SK-N-SH (cell line): ENCODE measurements at regions not wholly inside any gene's neighbourhood (a gene's known extent, or its start where the extent isn't known, plus 50 kb on each side); places are given as distances from the start of the nearest gene placed in this dataset.

Source experiments
- CTCF ChIA-PET: fragments of 300-600, 350-600 bp; formaldehyde crosslinking; extraction: SDS; loops from one replicate; lab custom pipeline; 2021; lab: Yijun Ruan, JAX
- POLR2A ChIA-PET: fragments of 350-600 bp; sonication (Branson Sonifier 250); formaldehyde crosslinking; extraction: SDS; loops from one replicate; lab custom pipeline; 2020; ENCODE audit warnings: antibody characterized with exemption, inconsistent platforms; lab: Yijun Ruan, JAX
- DNase-seq: peaks from one replicate; pipeline ENCODE4 v3.0.0; 2012
- H2AFZ ChIP-seq: fragments of 200-600 bp; sonication (generic); 2 replicates; pipeline ENCODE4 v1.8.1; 2016; ENCODE audit warnings: antibody characterized with exemption, mild to moderate bottlenecking, low read depth
- H3F3A ChIP-seq: fragments of 200-600 bp; sonication (generic); replicated peaks from 2 replicates; pipeline ENCODE3; 2016; ENCODE audit warnings: antibody characterized with exemption, mild to moderate bottlenecking; ENCODE audit not compliant: insufficient read depth
- H3K27ac ChIP-seq, 2 experiments: fragments of 200-500 bp in 1 of 2; fragments of 200-600 bp in 1 of 2; sonication (Bioruptor generic) in 1 of 2; sonication (generic), shearing (Covaris generic) in 1 of 2; 2 replicates each; pipeline versions ENCODE4 v1.5.1 to v1.6.1; 2014 to 2016; ENCODE audit warnings: low read depth in 2 of 2, inconsistent platforms in 1 of 2, low read length in 1 of 2, mild to moderate bottlenecking in 1 of 2, mixed read lengths in 1 of 2
- H3K27me3 ChIP-seq: fragments of 200-600 bp; sonication (generic), shearing (Covaris generic); 2 replicates; pipeline ENCODE4 v1.6.1; 2016; ENCODE audit warnings: mixed run types; ENCODE audit not compliant: insufficient read depth
- H3K36me3 ChIP-seq, 2 experiments: fragments of 200-500 bp in 1 of 2; fragments of 200-600 bp in 1 of 2; sonication (Bioruptor generic) in 1 of 2; sonication (generic) in 1 of 2; replicated peaks in 1 of 2; 2 replicates each; pipeline versions ENCODE3 to v1.5.1; 2014 to 2016; ENCODE audit warnings: low read length in 1 of 2, mild to moderate bottlenecking in 1 of 2; ENCODE audit not compliant: insufficient read depth in 2 of 2, control insufficient read depth in 1 of 2
- H3K4me1 ChIP-seq, 2 experiments: fragments of 200-500 bp in 1 of 2; fragments of 200-600 bp in 1 of 2; sonication (Bioruptor generic) in 1 of 2; sonication (generic), shearing (Covaris generic) in 1 of 2; 2 replicates each; pipeline versions ENCODE4 v1.5.1 to v1.6.1; 2014 to 2016; ENCODE audit warnings: low read depth in 1 of 2, low read length in 1 of 2, mixed run types in 1 of 2; ENCODE audit not compliant: insufficient read depth in 2 of 2, control insufficient read depth in 1 of 2
- H3K4me2 ChIP-seq: fragments of 200-600 bp; sonication (generic), shearing (Covaris generic); 2 replicates; pipeline ENCODE4 v1.6.1; 2017; ENCODE audit warnings: mixed run types
- H3K4me3 ChIP-seq, 2 experiments: fragments of 200-500 bp in 1 of 2; fragments of 200-600 bp in 1 of 2; sonication (Bioruptor generic) in 1 of 2; sonication (generic), shearing (Covaris generic) in 1 of 2; 2 replicates each; pipeline versions ENCODE4 v1.5.1 to v1.8.1; 2014 to 2016; ENCODE audit warnings: low read depth in 2 of 2, inconsistent platforms in 1 of 2, low read length in 1 of 2, mild to moderate bottlenecking in 1 of 2, mixed read lengths in 1 of 2, moderate library complexity in 1 of 2
- H3K79me2 ChIP-seq: fragments of 200-600 bp; sonication (generic); 2 replicates; pipeline ENCODE4 v1.8.1; 2017; ENCODE audit warnings: mild to moderate bottlenecking; ENCODE audit not compliant: insufficient read depth
- H3K9ac ChIP-seq: fragments of 200-600 bp; sonication (generic); 2 replicates; pipeline ENCODE4 v1.6.1; 2017; ENCODE audit warnings: mixed run types
- H3K9me2 ChIP-seq: fragments of 200-600 bp; sonication (generic); 2 replicates; pipeline ENCODE4 v1.6.1; 2017; ENCODE audit warnings: mixed run types
- H3K9me3 ChIP-seq: fragments of 200-600 bp; sonication (generic); 2 replicates; pipeline ENCODE4 v1.6.1; 2017; ENCODE audit warnings: mixed run types, mild to moderate bottlenecking, moderate library complexity
- H4K20me1 ChIP-seq: fragments of 200-600 bp; sonication (generic); 2 replicates; pipeline ENCODE4 v1.6.1; 2017; ENCODE audit warnings: mild to moderate bottlenecking, mixed run types; ENCODE audit not compliant: insufficient read depth
- CTCF ChIP-seq: fragments of 200-600 bp; sonication (generic); IDR thresholded peaks from 2 replicates; pipeline ENCODE4 v1.6.1; 2017; ENCODE audit warnings: antibody characterized with exemption, mild to moderate bottlenecking, moderate library complexity
- EZH2phosphoT487 ChIP-seq: fragments of 200-600 bp; sonication (generic); IDR thresholded peaks from 2 replicates; pipeline ENCODE4 v1.6.1; 2017; ENCODE audit warnings: low read depth, mixed run types, mild to moderate bottlenecking, antibody characterized with exemption, moderate library complexity, borderline replicate concordance
- FOXJ3 ChIP-seq: sonication (generic); formaldehyde crosslinking; IDR thresholded peaks from 2 replicates; pipeline ENCODE4 v1.5.1; 2020; ENCODE audit warnings: mild to moderate bottlenecking, missing genetic modification reagents
- FOXM1 ChIP-seq: IDR thresholded peaks from 2 replicates; pipeline ENCODE4 v1.4.0; 2012; ENCODE audit warnings: low read depth, mild to moderate bottlenecking
- GABPA ChIP-seq: IDR thresholded peaks from 2 replicates; pipeline ENCODE4 v1.4.0; 2012; ENCODE audit warnings: low read depth, mild to moderate bottlenecking
- IRF3 ChIP-seq: fragments of 150-350 bp; IDR thresholded peaks from 2 replicates; pipeline ENCODE4 v1.6.1; 2016; ENCODE audit warnings: mild to moderate bottlenecking, low read depth, low read length
- MEF2A ChIP-seq: IDR thresholded peaks from 2 replicates; pipeline ENCODE4 v1.4.0; 2012; ENCODE audit warnings: low read depth, borderline replicate concordance
- MXI1 ChIP-seq: IDR thresholded peaks from 2 replicates; pipeline ENCODE4 v1.6.1; 2012; ENCODE audit warnings: mild to moderate bottlenecking, low read depth, low read length, improper control_type of control experiment
- NFIC ChIP-seq: IDR thresholded peaks from 2 replicates; pipeline ENCODE4 v1.4.0; 2012; ENCODE audit warnings: borderline replicate concordance
- NRF1 ChIP-seq: IDR thresholded peaks from 2 replicates; pipeline ENCODE4 v1.6.1; 2012; ENCODE audit warnings: low read depth, mild to moderate bottlenecking, low read length
- RCOR1 ChIP-seq: fragments of 150-350 bp; IDR thresholded peaks from 2 replicates; pipeline ENCODE4 v1.6.1; 2017; ENCODE audit warnings: antibody characterized with exemption, low read length
- REST ChIP-seq: IDR thresholded peaks from 2 replicates; pipeline ENCODE4 v1.6.1; 2012; ENCODE audit warnings: mild to moderate bottlenecking, low read depth, low read length, moderate library complexity
- RFX5 ChIP-seq: IDR thresholded peaks from 2 replicates; pipeline ENCODE4 v1.6.1; 2012; ENCODE audit warnings: mild to moderate bottlenecking, improper control_type of control experiment, low read length
- RXRA ChIP-seq: IDR thresholded peaks from 2 replicates; pipeline ENCODE4 v1.4.0; 2012; ENCODE audit warnings: low read depth, mild to moderate bottlenecking, borderline replicate concordance
- SMC3 ChIP-seq: IDR thresholded peaks from 2 replicates; pipeline ENCODE4 v1.6.1; 2012; ENCODE audit warnings: low read depth, low read length, improper control_type of control experiment
- TAF1 ChIP-seq: IDR thresholded peaks from 2 replicates; pipeline ENCODE4 v1.6.1; 2012; ENCODE audit warnings: low read depth, mild to moderate bottlenecking, low read length, moderate library complexity, borderline replicate concordance
- TEAD4 ChIP-seq: IDR thresholded peaks from 2 replicates; pipeline ENCODE4 v1.4.0; 2012; ENCODE audit warnings: mild to moderate bottlenecking, borderline replicate concordance; ENCODE audit not compliant: insufficient read depth
- USF1 ChIP-seq: IDR thresholded peaks from 2 replicates; pipeline ENCODE4 v1.4.0; 2012; ENCODE audit warnings: low read depth, borderline replicate concordance
- WGBS: methylation state at CpG from one replicate; pipeline ENCODE4 v1.1.6; 2017; ENCODE audit warnings: low lambda C conversion rate; 5-methylcytosine and 5-hydroxymethylcytosine counted together

- Histone ChIP-seq H3K9ac (no peak overlapping the region), H2AFZ (no peak overlapping the region), H3F3A (no peaks in the 10 kb centered on the region), H4K20me1 (no peaks in the 10 kb centered on the region), H3K4me2 (no peak overlapping the region), H3K4me1 (no peaks in the 10 kb centered on the region), H3K79me2 (no peaks in the 10 kb centered on the region), H3K27me3 (no peaks in the 10 kb centered on the region), H3K9me2 (no peaks in the 10 kb centered on the region), H3K4me3 (no peak overlapping the region), H3K9me3 (no peaks in the 10 kb centered on the region), H3K36me3 (no peaks in the 10 kb centered on the region), H3K27ac (no peak overlapping the region)
- TF ChIP-seq EZH2phosphoT487, result no peak
- no peak for TF ChIP-seq USF1
- no peak for TF ChIP-seq TEAD4
- TF ChIP-seq IRF3, result no peak
- TF ChIP-seq FOXM1, result no peak
- TF ChIP-seq GABPA, result no peak
- no peak for TF ChIP-seq RCOR1
- no peak for TF ChIP-seq RFX5
- no peak for TF ChIP-seq RXRA
- CTCF ChIA-PET, result interaction anchor here (0.8 kb wide), 1 partner anchor 16 kb away, joined by 3 read pairs; no protein-coding TSS in a partner anchor
- POLR2A ChIA-PET, result no interaction called here
- WGBS, result 75% methylated on average over 1 of the region's 1 CpG
- DNase-seq, result no peak
Measured at GRCh38 chr2:59569124-59569523, 984.3 kb downstream of the BCL11A start.

GRCh38 chr2:59568461-59568860 lies 985.0 kb downstream of the BCL11A start:
- CTCF ChIA-PET, result no interaction called here
- Histone ChIP-seq H3K4me2 (no peak overlapping the region), H2AFZ (no peak overlapping the region), H3K4me3 (no peak overlapping the region), H3K79me2 (no peaks in the 10 kb centered on the region), H4K20me1 (no peaks in the 10 kb centered on the region), H3K4me1 (no peaks in the 10 kb centered on the region), H3K27ac (no peak overlapping the region), H3F3A (no peaks in the 10 kb centered on the region), H3K9me3 (no peaks in the 10 kb centered on the region), H3K36me3 (no peaks in the 10 kb centered on the region), H3K9ac (no peak overlapping the region), H3K27me3 (no peaks in the 10 kb centered on the region), H3K9me2 (no peaks in the 10 kb centered on the region)
- POLR2A ChIA-PET, result no interaction called here
- DNase-seq, result no peak
- 25% methylated on average over 3 of the region's 3 CpGs for WGBS
- TF ChIP-seq USF1 (no peak), NRF1 (no peak), RFX5 (no peak), MEF2A (no peak), IRF3 (no peak), FOXJ3 (no peak), TEAD4 (no peak), SMC3 (no peak), NFIC (no peak), GABPA (no peak), CTCF (no peak), MXI1 (no peak), REST (no peak), TAF1 (no peak)
